ENCODE measurements at regions not wholly inside any gene's neighbourhood (a gene's known extent, or its start where the extent isn't known, plus 50 kb on each side); places are given as distances from the start of the nearest gene placed in this dataset.
"Not testable (repeated sequence)": the region's sequence is repeated elsewhere in the genome, so short reads cannot be mapped to it uniquely, and the experiment has no call there.

GRCh38 chr6:81948196-81948595, 195.7 kb upstream of the TENT5A start:
- not testable (repeated sequence) for TF ChIP-seq CTCF (tag by site-specific recombination; IDR thresholded peaks at IDR 0.05); ATF2 (tag by site-specific recombination; IDR thresholded peaks at IDR 0.05; ENCODE audit: low read depth); ZBTB20 (tag by site-specific recombination; IDR thresholded peaks at IDR 0.05); SALL2 (tag by site-specific recombination; IDR thresholded peaks at IDR 0.05; ENCODE audit: borderline replicate concordance); GLIS1 (tag by site-specific recombination; IDR thresholded peaks at IDR 0.05)

Measured in HEK293 (cell line).